SH-SY5Y (cell line): ENCODE measurements at regions not wholly inside any gene's neighbourhood (a gene's known extent, or its start where the extent isn't known, plus 50 kb on each side); places are given as distances from the start of the nearest gene placed in this dataset.

Experiments
- GATA2 ChIP-seq: IDR thresholded peaks from 2 replicates; pipeline ENCODE4 v1.6.1; 2011; ENCODE audit warnings: mild to moderate bottlenecking, low read depth, low read length
- GATA3 ChIP-seq: IDR thresholded peaks from 2 replicates; pipeline ENCODE4 v1.6.1; 2011; ENCODE audit warnings: low read depth, mild to moderate bottlenecking, low read length, moderate library complexity

DNA sequence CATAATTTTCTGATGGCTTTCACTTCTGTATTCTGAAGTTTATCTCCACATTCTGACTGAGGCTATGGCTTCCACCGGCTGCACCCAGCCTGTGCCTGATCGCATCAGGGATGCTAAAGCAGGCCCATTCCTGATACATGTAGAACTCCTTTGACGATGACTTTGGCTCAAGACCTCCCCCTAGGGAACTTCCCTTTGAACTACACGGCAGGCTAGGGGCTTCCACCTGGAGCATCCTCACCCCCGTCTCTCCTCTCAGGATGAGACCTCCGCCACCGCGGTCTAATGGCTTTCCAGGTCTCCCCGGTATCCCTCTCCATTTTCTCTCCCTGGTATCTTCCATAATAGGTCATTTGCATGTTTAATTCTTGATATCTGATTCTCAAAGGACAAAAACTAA lies 214.9 kb upstream of the CHST9 start:
- no peak for TF ChIP-seq GATA2
- TF ChIP-seq GATA3: no peak
